HUES6 (cell line): ENCODE measurements at regions not wholly inside any gene's neighbourhood (a gene's known extent, or its start where the extent isn't known, plus 50 kb on each side); places are given as distances from the start of the nearest gene placed in this dataset.
A peak's percentile ranks its signal among the peaks of the same experiment; 100 is the strongest.
"Not testable (repeated sequence)": the region's sequence is repeated elsewhere in the genome, so short reads cannot be mapped to it uniquely, and the experiment has no call there.

Experiments used
- H3K27ac ChIP-seq: 2 replicates; pipeline ENCODE4 v1.7.0; 2013; ENCODE audit warnings: low read depth, mild to moderate bottlenecking, low read length, inconsistent platforms
- H3K27me3 ChIP-seq: 2 replicates; pipeline ENCODE4 v1.6.1; 2013; ENCODE audit warnings: low read length; ENCODE audit not compliant: control insufficient read depth, insufficient read depth
- H3K36me3 ChIP-seq: 2 replicates; pipeline ENCODE4 v1.6.1; 2013; ENCODE audit warnings: low read length; ENCODE audit not compliant: control insufficient read depth, insufficient read depth
- H3K4me1 ChIP-seq: 2 replicates; pipeline ENCODE4 v1.6.1; 2013; ENCODE audit warnings: low read length; ENCODE audit not compliant: control insufficient read depth, insufficient read depth
- H3K4me3 ChIP-seq: 2 replicates; pipeline ENCODE4 v1.5.1; 2013; ENCODE audit warnings: low read depth, low read length
- H3K9ac ChIP-seq: one replicate; pipeline ENCODE4 v1.6.1; 2013; ENCODE audit warnings: mild to moderate bottlenecking, low read length
- H3K9me3 ChIP-seq: 2 replicates; pipeline ENCODE4 v1.6.1; 2013; ENCODE audit warnings: low read depth, low read length; ENCODE audit not compliant: control insufficient read depth, insufficient read depth

GRCh38 chr16:7231762-7232161 is 100.9 kb upstream of the RBFOX1 start:
- Histone ChIP-seq H3K9ac (no peak overlapping the region), H3K9me3 (no peaks in the 10 kb centered on the region), H3K4me3 (no peak overlapping the region), H3K4me1 (peaks cover 11% of the 10 kb centered on the region), H3K36me3 (no peaks in the 10 kb centered on the region), H3K27ac (no peak overlapping the region), H3K27me3 (peaks cover 15% of the 10 kb centered on the region; the same call in 1 of the 2 replicates)

- H3K9ac ChIP-seq, H3K4me3 ChIP-seq, H3K9me3 ChIP-seq, H3K36me3 ChIP-seq, H3K27ac ChIP-seq: not testable (repeated sequence)
- Histone ChIP-seq H3K27me3 (peaks cover 15% of the 10 kb centered on the region; the same call in 1 of the 2 replicates), H3K4me1 (peaks cover 11% of the 10 kb centered on the region)
Observed at GRCh38 chr16:7229433-7230218, 103.0 kb upstream of the RBFOX1 start.

GRCh38 chr16:7227229-7227721 is 105.4 kb upstream of the RBFOX1 start:
- H3K27ac ChIP-seq = no peak overlapping the region
- H3K9ac ChIP-seq = peak overlapping the region; percentile 6
- H3K9me3 ChIP-seq = no peaks in the 10 kb centered on the region
- H3K4me3 ChIP-seq = peak overlapping the region; percentile 36
- H3K4me1 ChIP-seq = peaks cover 11% of the 10 kb centered on the region
- H3K27me3 ChIP-seq = peaks cover 15% of the 10 kb centered on the region; the same call in 1 of the 2 replicates
- no peaks in the 10 kb centered on the region for H3K36me3 ChIP-seq

GRCh38 chr16:7221157-7221556 is 111.5 kb upstream of the RBFOX1 start:
- no peaks in the 10 kb centered on the region for H3K36me3 ChIP-seq
- no peaks in the 10 kb centered on the region for H3K27me3 ChIP-seq
- no peak overlapping the region for H3K4me3 ChIP-seq
- no peak overlapping the region for H3K27ac ChIP-seq
- H3K9me3 ChIP-seq = no peaks in the 10 kb centered on the region
- peaks cover 8% of the 10 kb centered on the region; the same call in 1 of the 2 replicates for H3K4me1 ChIP-seq
- H3K9ac ChIP-seq = no peak overlapping the region

DNA sequence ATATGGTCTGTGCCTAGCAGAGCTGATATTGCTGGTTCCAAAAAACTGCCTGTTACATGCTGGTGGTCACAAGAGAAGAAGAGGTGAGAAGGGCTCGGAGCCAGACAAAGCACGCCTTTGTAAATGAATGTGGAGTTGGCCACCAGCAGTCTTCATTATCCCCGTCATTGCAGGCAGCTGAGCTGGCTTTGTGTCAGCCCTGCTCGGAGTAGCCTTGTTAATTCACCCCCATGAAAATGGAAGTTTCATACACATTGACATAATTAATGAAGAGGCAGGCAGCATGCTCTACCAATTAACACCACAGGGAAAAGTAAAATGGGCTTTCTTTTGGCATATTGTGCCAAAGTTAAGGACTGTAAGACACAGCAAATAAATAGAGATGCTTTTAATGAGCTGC is 113.7 kb upstream of the RBFOX1 start:
- H3K9ac ChIP-seq = no peak overlapping the region
- H3K4me3 ChIP-seq = no peak overlapping the region
- H3K4me1 ChIP-seq = peaks cover 8% of the 10 kb centered on the region; the same call in 1 of the 2 replicates
- no peaks in the 10 kb centered on the region for H3K36me3 ChIP-seq
- no peaks in the 10 kb centered on the region for H3K9me3 ChIP-seq
- H3K27ac ChIP-seq = no peak overlapping the region
- no peaks in the 10 kb centered on the region for H3K27me3 ChIP-seq

DNA sequence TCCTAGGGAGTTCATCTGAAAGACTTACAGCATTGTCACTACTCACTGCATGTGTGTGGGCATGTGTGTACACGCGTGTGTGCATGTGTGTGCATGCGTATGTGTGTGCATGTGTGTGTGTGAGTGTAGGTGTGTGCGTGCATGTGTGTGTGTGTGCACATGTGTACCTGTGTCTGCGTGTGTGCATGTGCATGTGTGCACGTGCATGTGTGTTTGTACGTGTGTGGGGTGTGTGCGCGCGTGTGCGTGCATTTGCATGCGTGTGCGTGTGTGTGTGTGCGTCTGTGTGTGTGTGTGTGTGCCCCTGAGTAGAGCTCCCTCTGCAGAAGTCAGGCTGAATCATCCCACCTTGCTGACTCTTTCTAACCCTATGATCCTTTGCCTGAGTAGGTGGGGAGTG is 114.8 kb upstream of the RBFOX1 start:
- Histone ChIP-seq H3K4me1 (peaks cover 8% of the 10 kb centered on the region; the same call in 1 of the 2 replicates), H3K9me3 (no peaks in the 10 kb centered on the region), H3K36me3 (no peaks in the 10 kb centered on the region), H3K27ac (no peak overlapping the region), H3K27me3 (no peaks in the 10 kb centered on the region), H3K4me3 (no peak overlapping the region), H3K9ac (no peak overlapping the region)

GRCh38 chr16:7216719-7217118 is 115.9 kb upstream of the RBFOX1 start:
- H3K27ac ChIP-seq = no peak overlapping the region
- peaks cover 8% of the 10 kb centered on the region; the same call in 1 of the 2 replicates for H3K4me1 ChIP-seq
- no peak overlapping the region for H3K4me3 ChIP-seq
- no peak overlapping the region for H3K9ac ChIP-seq
- H3K9me3 ChIP-seq = no peaks in the 10 kb centered on the region
- H3K36me3 ChIP-seq = no peaks in the 10 kb centered on the region
- H3K27me3 ChIP-seq = no peaks in the 10 kb centered on the region

- no peak overlapping the region for H3K27ac ChIP-seq
- H3K9me3 ChIP-seq = 0 out of 2 replicates have a peak, but pooled peaks cover 2% of the 10 kb centered on the region
- H3K9ac ChIP-seq = no peak overlapping the region
- H3K4me1 ChIP-seq = 0 out of 2 replicates have a peak, but pooled peaks cover 5% of the 10 kb centered on the region
- H3K36me3 ChIP-seq = no peaks in the 10 kb centered on the region
- no peak overlapping the region for H3K4me3 ChIP-seq
- H3K27me3 ChIP-seq = no peaks in the 10 kb centered on the region
Observed at GRCh38 chr16:7211781-7212180, 120.9 kb upstream of the RBFOX1 start.

DNA sequence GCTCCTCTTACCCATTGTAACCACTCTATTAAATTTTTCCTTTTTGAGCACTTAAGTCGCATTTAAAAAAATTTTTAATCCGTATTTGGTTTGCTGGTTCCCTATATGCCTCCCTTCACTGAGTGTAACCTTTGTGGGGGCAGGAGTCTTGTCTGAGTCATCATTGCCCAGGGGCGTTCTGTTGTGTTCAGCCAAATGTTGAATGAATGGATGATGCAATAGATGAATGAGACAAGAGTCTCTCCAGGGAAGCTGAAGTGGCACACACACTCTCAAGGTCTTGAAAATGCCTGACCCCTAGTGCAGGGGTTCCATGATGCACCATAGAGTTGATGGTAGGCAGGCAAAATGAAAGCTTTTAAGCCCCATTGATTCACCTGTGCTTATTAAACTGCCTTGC is 123.0 kb upstream of the RBFOX1 start:
- Histone ChIP-seq H3K27ac (no peak overlapping the region), H3K36me3 (no peaks in the 10 kb centered on the region), H3K9me3 (0 out of 2 replicates have a peak, but pooled peaks cover 2% of the 10 kb centered on the region), H3K4me3 (no peak overlapping the region), H3K27me3 (no peaks in the 10 kb centered on the region), H3K4me1 (0 out of 2 replicates have a peak, but pooled peaks cover 5% of the 10 kb centered on the region), H3K9ac (no peak overlapping the region)

DNA sequence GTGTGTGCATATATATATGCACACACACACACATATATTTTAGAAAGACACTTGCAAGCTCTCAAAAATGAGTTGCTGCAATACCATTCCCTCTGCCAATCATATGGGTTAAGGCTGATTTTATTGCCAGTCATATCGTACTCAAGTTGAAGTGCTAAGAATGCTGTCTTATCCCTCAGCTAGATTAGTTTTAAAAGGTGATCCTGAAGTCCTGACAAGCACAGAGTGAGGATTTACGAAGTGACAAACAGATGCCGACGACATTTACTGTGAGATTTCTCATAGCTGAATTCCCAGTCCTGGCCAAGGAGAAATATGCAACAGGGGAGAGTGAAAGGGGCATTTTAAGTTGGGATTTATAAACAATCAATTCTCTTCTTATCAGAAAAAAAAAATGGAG is 126.2 kb upstream of the RBFOX1 start:
- H3K27me3 ChIP-seq = no peaks in the 10 kb centered on the region
- no peak overlapping the region for H3K9ac ChIP-seq
- 0 out of 2 replicates have a peak, but pooled peaks cover 5% of the 10 kb centered on the region for H3K4me1 ChIP-seq
- H3K36me3 ChIP-seq = no peaks in the 10 kb centered on the region
- no peak overlapping the region for H3K4me3 ChIP-seq
- 0 out of 2 replicates have a peak, but pooled peaks cover 2% of the 10 kb centered on the region for H3K9me3 ChIP-seq
- no peak overlapping the region for H3K27ac ChIP-seq

- no peaks in the 10 kb centered on the region for H3K36me3 ChIP-seq
- H3K9ac ChIP-seq = no peak overlapping the region
- H3K9me3 ChIP-seq = peaks cover 8% of the 10 kb centered on the region; the same call in 1 of the 2 replicates
- no peaks in the 10 kb centered on the region for H3K27me3 ChIP-seq
- no peak overlapping the region for H3K27ac ChIP-seq
- no peak overlapping the region for H3K4me3 ChIP-seq
- H3K4me1 ChIP-seq = no peaks in the 10 kb centered on the region
Observed at GRCh38 chr16:7200320-7200719, 132.3 kb upstream of the RBFOX1 start.
